NCI-H2227 (cell line): ENCODE measurements at regions not wholly inside any gene's neighbourhood (a gene's known extent, or its start where the extent isn't known, plus 50 kb on each side); places are given as distances from the start of the nearest gene placed in this dataset.
"Not testable (repeated sequence)": the region's sequence is repeated elsewhere in the genome, so short reads cannot be mapped to it uniquely, and the experiment has no call there.

Experiments used
- DNase-seq: peaks from one replicate; lab custom pipeline; 2025; ENCODE audit not compliant: unreplicated experiment; lab: John Stamatoyannopoulos, UW

DNA sequence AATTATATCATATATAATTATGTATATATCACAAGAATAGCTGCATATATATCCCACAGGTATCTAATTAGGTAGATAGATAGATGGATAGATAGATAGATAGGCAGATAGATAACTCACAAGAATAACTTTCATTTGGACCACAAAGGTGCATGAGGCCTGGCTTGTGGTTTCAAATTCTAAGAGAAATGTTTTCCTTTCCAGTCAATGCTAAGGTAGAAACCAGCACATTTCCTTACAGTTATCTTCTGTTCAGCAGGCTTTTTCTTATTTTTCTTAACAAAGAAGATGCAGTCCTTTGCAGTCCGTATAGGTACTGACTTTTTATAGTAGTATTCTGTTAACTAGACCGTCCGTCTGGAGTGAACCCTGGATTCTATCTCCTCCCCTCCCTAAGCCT lies 152.9 kb upstream of the ANKFN1 start:
- no peak for DNase-seq

GRCh38 chr17:56002656-56003055 lies 150.6 kb upstream of the ANKFN1 start:
- DNase-seq, result not testable (repeated sequence)

DNA sequence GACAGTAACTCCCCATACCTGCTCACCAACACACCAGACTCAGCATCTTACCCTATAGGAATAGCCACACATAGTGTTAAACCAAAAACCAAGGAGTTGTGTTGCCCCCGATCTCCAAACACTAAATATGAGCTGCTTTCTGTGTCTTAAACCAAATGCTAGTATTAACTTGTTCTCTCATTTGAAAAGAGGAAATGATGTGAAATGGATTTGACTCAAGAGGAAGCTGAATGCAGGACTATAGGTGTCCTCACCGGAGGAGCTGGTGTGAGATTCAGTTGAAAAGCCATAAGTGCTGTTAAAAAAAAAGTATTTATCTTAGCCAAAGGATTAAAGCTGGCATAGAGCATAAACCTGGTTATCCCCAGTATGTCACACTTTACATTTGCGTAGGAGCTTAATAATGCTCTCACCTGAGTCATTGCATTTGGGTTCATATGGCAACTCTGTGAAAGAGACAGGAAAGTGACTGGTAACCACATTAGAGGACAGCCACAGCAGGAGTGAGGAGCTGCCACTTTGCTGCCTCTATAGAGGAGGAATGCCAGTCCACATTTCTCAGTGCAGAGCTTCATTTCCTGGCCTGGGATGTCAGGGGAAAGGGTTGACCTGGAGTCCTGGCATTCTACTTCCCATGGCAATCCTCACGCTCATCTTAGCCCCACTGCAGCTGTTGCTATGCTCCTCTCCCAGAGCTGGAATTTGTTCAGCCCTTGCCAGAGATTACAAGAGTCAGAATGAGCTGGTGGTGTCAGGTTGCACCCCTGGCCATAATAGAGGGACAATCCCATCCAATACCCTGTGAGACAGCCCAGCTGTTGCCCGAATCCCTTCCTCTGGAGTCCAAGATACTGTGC lies 143.3 kb upstream of the ANKFN1 start:
- no peak for DNase-seq

GRCh38 chr17:56011406-56012131 lies 141.7 kb upstream of the ANKFN1 start:
- no peak for DNase-seq

GRCh38 chr17:56018211-56018610 lies 135.1 kb upstream of the ANKFN1 start:
- no peak for DNase-seq

DNA sequence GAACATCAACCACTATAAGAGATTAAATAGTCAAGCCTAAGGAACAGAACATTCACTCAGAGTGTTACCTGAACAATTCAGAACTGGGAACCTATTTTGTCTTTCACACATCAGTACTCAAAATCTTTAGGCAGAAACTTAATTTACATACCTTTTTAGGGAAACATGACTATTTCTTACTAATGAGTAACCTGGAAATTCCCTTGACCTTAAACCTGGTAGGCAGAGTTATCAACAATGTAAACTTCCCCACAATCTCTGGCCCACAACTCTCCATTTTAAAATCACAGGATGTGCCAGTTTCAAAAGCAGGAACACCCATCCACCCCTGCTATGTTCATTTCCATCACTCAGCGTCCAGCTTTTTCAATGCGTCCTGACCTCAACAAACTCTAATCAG lies 132.9 kb upstream of the ANKFN1 start:
- no peak for DNase-seq

DNA sequence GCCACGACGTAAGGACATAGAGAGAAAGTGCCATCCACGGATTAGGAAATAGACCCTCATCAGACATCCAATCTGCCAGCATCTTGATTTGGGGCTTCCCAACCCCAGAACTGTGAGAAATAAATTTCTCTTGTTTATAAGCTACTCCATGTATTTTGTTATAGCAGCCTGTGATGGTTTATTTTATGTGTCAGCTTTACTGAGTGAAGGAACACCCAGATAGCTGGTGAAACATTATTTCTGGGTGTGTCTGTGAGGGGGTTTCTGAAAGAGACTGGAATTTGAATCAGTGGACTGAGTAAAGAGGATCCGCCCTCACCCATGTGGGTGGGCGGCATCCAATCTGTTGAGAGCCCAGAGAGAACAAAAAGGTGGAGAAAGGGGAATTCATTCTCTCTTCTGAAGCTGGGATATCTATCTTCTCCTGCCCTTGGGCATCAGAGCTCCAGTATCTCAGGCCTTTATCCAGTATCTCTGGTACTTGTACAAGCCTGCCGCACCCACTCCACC lies 131.5 kb upstream of the ANKFN1 start:
- no peak for DNase-seq

GRCh38 chr17:56023851-56024250 lies 129.4 kb upstream of the ANKFN1 start:
- no peak for DNase-seq

GRCh38 chr17:56026915-56027314 lies 126.4 kb upstream of the ANKFN1 start:
- no peak for DNase-seq

DNA sequence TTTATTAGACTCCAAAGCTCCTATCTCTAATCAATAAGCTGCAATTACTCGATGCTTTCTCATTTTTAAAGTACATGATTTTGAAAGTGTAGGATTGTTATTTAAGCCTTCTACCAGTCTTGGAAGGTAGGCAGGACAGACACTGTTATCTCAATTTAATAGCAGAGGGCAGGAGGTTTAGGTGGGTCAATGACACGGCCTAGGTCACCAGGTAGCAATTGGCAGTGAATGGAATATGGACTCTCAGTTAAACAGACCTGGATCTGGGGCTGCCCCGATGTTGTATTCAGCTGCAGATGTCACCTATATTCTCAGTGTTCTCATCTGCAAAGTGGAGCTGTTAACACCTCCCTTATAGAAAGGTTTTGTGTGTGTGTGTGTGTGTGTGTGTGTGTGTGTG lies 124.4 kb upstream of the ANKFN1 start:
- no peak for DNase-seq

GRCh38 chr17:56030009-56030624 lies 123.2 kb upstream of the ANKFN1 start:
- no peak for DNase-seq

DNA sequence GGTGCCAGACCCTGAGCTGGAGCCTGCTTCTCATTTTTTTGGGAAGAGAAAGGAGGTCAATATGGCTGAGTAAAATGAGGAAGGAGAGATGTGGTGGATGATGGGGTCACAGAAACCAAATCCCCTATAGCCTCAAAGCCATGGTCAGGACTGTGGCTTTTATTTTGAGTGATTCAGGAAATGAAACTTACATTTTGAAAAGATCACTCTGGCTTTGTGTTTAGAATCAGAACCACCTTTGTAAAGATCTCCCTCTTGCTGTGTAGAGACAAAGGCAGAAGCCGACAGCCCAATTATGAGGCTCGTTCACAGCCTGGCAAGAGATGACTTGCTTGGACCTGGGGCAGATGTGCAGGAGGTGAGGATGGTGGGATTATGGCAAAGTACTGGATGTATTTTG lies 121.6 kb upstream of the ANKFN1 start:
- no peak for DNase-seq

- no peak for DNase-seq
Observed at GRCh38 chr17:56034197-56034635, 119.1 kb upstream of the ANKFN1 start.

DNA sequence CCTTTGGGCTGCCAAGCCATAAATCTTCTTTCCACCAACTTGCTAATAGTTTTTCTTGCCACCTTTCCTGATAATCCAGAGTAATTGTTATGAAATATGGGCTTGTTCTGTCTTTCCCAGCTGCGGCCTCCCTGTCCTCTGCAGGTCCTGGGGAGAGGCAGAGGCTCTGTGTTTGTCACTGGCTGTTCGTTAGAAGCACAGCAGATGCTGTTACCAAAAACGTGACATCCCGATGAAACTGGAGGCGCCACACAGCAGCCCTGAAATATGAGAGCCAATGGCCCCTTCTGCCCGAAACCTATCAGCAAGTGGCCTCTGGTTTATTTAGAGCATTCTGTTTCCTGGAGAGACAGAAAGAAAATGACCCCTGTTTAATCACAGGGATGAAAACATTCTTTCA lies 115.1 kb upstream of the ANKFN1 start:
- no peak for DNase-seq

DNA sequence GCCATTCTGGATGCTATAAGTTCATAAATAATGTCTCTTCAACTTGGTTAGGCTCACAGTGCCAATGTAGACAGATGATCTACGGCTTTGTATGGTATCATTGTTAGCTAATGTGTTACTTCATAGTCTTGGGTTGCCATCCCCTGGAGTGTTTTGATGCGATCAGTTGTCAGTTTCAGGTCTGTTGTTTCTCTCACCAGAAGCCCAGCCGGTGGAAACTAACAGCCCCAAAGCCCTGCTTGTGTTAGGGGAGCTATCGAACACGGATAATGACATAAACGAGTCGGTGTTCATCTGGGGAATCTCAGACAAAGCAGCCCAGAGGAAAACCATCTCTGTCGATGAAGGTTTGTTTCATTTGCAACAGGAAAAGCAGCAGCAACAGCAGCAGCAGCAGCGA lies 107.4 kb upstream of the ANKFN1 start:
- no peak for DNase-seq

GRCh38 chr17:56047331-56047730 lies 105.9 kb upstream of the ANKFN1 start:
- no peak for DNase-seq

DNA sequence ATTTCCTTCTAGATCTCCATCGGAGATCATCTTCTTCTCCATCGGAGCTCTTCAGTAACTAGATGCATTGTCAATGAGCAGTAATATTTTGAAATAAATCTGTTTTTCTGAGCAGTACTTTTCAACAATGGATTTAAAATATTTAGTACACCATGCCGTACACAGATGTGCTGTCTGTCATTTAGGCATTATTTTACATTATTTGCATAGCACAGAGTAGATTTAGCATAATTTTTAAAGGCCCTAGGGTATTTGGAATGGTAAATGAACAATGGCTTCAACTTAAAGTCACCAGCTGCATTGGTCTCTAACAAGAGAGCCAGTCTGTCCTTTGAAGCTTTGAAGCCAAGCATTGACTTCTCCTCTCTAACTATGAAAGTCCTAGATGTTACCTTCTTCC lies 95.4 kb upstream of the ANKFN1 start:
- no peak for DNase-seq

DNA sequence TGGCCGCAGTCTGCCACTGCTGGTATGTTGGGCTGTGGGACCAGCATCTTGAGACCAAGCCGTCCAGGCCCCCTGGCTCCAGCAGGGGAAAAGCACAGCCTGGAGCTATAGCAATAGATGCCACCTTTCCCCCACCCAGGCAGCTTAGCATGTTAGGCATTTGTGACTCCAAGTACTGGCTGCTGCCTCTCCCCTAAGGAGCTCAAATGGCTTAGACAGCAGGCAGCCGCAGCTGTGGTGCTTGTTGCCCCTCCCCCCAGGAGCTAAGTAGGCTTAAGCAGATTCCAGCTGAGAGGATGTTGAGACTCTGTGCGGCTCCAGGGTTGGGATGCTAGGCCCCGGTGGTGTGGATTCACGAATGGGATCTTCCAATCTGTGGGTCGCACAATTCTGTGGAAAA lies 88.8 kb upstream of the ANKFN1 start:
- no peak for DNase-seq

DNA sequence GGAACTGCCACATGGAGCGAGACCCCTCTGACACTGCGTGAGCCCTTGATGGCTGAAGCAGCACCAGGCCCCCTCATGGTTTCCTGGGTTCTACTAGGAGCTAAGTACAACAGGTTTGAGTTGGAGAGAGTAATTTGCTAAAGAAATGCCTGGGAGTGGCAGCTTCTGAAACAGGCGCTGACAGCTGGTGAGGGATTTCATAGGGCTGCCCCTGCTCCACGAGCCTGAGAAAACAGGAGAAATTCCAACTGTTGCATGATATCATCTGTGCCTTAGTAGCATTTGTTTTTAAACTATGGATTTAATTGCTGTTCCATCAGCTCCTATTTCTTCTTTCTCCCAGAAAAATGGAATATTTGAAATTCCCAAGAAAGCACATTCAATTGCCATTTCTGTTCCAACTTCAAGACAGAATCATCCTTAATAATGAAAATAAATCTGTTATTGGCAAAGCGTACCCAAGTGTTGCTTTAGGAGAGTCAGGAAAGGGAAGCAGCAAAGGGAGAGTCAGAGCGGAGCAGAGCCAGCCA lies 78.8 kb upstream of the ANKFN1 start:
- DNase-seq, result no peak

- no peak for DNase-seq
Observed at GRCh38 chr17:56076980-56077379, 76.3 kb upstream of the ANKFN1 start.

DNA sequence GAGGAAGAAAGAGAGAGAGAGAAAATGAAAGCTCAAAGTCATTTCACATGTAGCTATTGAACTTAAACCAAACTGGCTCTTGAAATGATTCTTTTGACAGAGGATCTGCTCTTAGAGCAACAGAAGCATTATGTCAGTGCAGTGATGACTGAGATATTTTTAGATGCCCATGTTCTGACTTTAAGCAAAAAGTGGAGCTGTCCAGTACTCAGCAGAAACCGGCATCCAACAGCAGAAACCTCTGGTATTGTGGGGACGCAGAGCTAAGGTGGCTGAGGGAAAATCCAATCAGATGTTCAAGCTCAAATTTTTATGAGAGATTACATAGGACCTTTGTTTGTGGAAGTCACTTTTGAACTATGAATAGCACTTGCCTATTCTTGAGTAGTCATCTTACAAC lies 69.8 kb upstream of the ANKFN1 start:
- no peak for DNase-seq
